Ovary (tissue), 3 donors: ENCODE measurements at regions not wholly inside any gene's neighbourhood (a gene's known extent, or its start where the extent isn't known, plus 50 kb on each side); places are given as distances from the start of the nearest gene placed in this dataset.

ENCODE experiments used
- CTCF ChIP-seq, 3 donors: fragments of 450-650 bp in 2 of 3; fragments of 200-600 bp in 1 of 3; IDR thresholded peaks; one replicate each; pipeline versions ENCODE4 v1.5.1 to v1.8.0; 2016 to 2022; ENCODE audit warnings: antibody characterized with exemption in 3 of 3, mild to moderate bottlenecking in 1 of 3
- EP300 ChIP-seq: sonication (generic); formaldehyde crosslinking; IDR thresholded peaks from one replicate; pipeline ENCODE4 v1.6.1; 2017; ENCODE audit warnings: antibody characterized with exemption
- POLR2A ChIP-seq: fragments of 450-650 bp; IDR thresholded peaks from one replicate; pipeline ENCODE4 v1.6.1; 2017; ENCODE audit warnings: antibody characterized with exemption, mild to moderate bottlenecking, moderate library complexity
- donor health status: DM: no; HTN: no; CAD: no.

- no peak for TF ChIP-seq POLR2A
- no peak for TF ChIP-seq CTCF (IDR thresholded peaks at IDR 0.05)
- no peak for TF ChIP-seq EP300
Observed at GRCh38 chr5:106171132-106171531, 1499.6 kb downstream of the EFNA5 start.
